ENCODE measurements at regions not wholly inside any gene's neighbourhood (a gene's known extent, or its start where the extent isn't known, plus 50 kb on each side); places are given as distances from the start of the nearest gene placed in this dataset.
"Not testable (repeated sequence)": the region's sequence is repeated elsewhere in the genome, so short reads cannot be mapped to it uniquely, and the experiment has no call there.

GRCh38 chr10:33643042-33643441 is 308.6 kb upstream of the NRP1 start:
- no peak for DNase-seq

- no peak for DNase-seq
Measured at GRCh38 chr10:33638891-33639290, 304.4 kb upstream of the NRP1 start.

GRCh38 chr10:33638374-33638773 is 303.9 kb upstream of the NRP1 start:
- no peak for DNase-seq

GRCh38 chr10:33635967-33636515 is 301.6 kb upstream of the NRP1 start:
- DNase-seq: no peak

- no peak for DNase-seq
Measured at GRCh38 chr10:33632432-33632831, 298.0 kb upstream of the NRP1 start.

GRCh38 chr10:33631991-33632390 is 297.5 kb upstream of the NRP1 start:
- no peak for DNase-seq

- DNase-seq: no peak
Measured at GRCh38 chr10:33630761-33631160, 296.3 kb upstream of the NRP1 start.

- DNase-seq: no peak
Measured at GRCh38 chr10:33627611-33628010, 293.1 kb upstream of the NRP1 start.

GRCh38 chr10:33626798-33627466 is 292.5 kb upstream of the NRP1 start:
- no peak for DNase-seq

- DNase-seq: no peak
Measured at GRCh38 chr10:33623669-33624068, 289.2 kb upstream of the NRP1 start.

- peak; percentile 92 for DNase-seq
Measured at GRCh38 chr10:33621101-33621500, 286.6 kb upstream of the NRP1 start.

- DNase-seq: no peak
Measured at GRCh38 chr10:33618196-33618595, 283.7 kb upstream of the NRP1 start.

- DNase-seq: no peak
Measured at GRCh38 chr10:33617381-33618080, 283.1 kb upstream of the NRP1 start.

GRCh38 chr10:33616956-33617355 is 282.5 kb upstream of the NRP1 start:
- peak; percentile 55 for DNase-seq

- DNase-seq: peak; percentile 96
Measured at GRCh38 chr10:33612551-33612950, 278.1 kb upstream of the NRP1 start.

- DNase-seq: peak; percentile 37
Measured at GRCh38 chr10:33612116-33612515, 277.6 kb upstream of the NRP1 start.

- DNase-seq: no peak
Measured at GRCh38 chr10:33611423-33611822, 277.0 kb upstream of the NRP1 start.

- no peak for DNase-seq
Measured at GRCh38 chr10:33609546-33609945, 275.1 kb upstream of the NRP1 start.

GRCh38 chr10:33602278-33602677 is 267.8 kb upstream of the NRP1 start:
- DNase-seq: no peak

- DNase-seq: no peak
Measured at GRCh38 chr10:33600381-33600780, 265.9 kb upstream of the NRP1 start.

- no peak for DNase-seq
Measured at GRCh38 chr10:33596422-33596821, 262.0 kb upstream of the NRP1 start.

- no peak for DNase-seq
Measured at GRCh38 chr10:33594475-33594874, 260.0 kb upstream of the NRP1 start.

GRCh38 chr10:33588974-33589600 is 254.6 kb upstream of the NRP1 start:
- DNase-seq: no peak

GRCh38 chr10:33584596-33584995 is 250.1 kb upstream of the NRP1 start:
- DNase-seq: not testable (repeated sequence)
